Effector CD8-positive, alpha-beta T cell (primary cell): ENCODE measurements at regions not wholly inside any gene's neighbourhood (a gene's known extent, or its start where the extent isn't known, plus 50 kb on each side); places are given as distances from the start of the nearest gene placed in this dataset.
"Not testable (repeated sequence)": the region's sequence is repeated elsewhere in the genome, so short reads cannot be mapped to it uniquely, and the experiment has no call there.

Source experiments
- DNase-seq: peaks from one replicate; lab custom pipeline; 2025; lab: John Stamatoyannopoulos, UW

DNA sequence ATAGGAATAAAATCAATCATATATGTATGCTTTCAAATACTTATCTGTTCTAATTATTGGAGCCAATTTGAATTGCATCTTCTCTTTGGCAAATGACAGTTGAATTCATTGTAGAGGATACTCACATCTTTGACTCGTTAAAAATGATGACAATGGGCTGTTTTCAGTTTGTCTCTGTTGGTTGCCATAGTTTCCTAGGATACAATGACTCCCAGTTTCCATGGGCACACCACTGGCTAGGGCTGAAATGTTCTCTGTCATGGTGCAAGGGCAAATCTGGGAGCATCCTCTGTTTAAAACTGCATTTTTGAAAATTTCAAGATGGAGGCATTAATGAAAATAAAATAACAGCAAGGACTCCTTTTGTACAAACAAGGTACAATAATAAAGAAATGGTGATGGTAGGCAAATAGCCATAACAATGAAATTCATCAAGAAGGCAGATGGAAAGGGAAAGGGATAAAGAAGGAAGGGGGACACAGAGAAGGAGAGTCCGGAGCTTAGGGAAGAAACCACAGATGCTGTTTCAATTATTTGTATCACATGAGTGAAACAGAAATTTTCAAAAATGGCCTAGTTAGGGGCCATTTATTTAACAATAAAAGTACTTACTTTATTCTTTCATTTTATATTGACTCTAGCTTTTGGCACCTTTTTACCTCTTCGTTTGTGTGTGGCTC is 378.8 kb upstream of the SEMA6A start:
- no peak for DNase-seq

DNA sequence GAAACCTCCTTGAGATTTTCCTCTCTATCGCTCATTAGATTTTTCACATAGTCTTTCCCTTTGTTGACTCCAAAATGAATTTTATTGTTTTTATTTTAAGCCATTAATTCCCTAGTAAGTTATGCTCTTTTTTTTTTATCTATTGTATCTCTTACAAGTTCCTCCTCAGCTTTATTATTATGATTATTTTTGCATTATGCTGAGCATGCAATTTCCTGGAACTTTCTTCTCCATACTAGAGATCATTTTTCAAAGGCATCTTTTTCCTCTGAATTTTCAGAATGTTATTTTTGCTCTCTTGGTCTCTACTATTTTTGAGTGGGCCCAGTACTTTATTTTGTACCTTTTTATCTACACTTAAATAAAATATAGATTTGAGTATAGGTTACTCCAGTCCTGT is 376.6 kb upstream of the SEMA6A start:
- DNase-seq, result no peak

DNA sequence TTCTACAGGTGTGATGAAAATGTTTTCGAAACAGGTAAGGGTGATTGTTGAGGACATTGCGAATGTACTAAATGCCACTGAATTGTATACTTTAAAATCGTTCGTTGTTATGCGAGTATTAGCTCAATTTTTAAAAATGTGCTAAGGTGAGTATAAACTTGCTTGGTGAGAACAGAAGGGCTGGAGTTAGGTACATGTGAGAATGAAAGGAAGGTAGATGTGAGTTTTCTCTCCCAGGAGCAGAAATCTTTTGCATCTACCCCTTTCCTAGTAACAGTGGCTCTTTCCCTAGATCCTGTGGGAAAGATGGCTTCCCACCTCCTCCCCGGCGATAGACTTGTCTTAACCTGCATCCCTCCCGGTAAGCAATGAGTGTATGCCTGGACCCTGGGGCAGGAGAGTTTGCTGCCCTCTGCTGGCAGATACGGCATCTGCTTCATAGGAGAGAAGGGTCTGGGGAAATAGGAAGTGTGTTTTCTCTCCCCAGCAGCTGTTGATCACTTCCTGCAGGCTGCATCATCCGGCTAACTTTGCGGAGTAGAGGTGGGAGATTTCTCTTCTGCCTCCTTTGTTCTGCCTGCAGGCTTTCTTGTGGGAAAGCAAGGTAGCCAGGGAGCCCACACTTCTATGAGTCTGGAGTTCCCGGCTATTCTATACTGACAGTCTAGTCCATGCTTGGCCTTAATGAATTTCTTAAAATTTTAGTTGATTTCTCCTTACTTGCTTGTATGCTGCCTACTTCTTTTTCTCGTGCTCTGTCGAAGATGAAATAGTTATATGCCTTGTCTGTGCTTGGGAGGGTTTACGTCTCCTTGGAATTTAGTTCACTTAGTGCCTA is 373.3 kb upstream of the SEMA6A start:
- peak; percentile 12 for DNase-seq

DNA sequence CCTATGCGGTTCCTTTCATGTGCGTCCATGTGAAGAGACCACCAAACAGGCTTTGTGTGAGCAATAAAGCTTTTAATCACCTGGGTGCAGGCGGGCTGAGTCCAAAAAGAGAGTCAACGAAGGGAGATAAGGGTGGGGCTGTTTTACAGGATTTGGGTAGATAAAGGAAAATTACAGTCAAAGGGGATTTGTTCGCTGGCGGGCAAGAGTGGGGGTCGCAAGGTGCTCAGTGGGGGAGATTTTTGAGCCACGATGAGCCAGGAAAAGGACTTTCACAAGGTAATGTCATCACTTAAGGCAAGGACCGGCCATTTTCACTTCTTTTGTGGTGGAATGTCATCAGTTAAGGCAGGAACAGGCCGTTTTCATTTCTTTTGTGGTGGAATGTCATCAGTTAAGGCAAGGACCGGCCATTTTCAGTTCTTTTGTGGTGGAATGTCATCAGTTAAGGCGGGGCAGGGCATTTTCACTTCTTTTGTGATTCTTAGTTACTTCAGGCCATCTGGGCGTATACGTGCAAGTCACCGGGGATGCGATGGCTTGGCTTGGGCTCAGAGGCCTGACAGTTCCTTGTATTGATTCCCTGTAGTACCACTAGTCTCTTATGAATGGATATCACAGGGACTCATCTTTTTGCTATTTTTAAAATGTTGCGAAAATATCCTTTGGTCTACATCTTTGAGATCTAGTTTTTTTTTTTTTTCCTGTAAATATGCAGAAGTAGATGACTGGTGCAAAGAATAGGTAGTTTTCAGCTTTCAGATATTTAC is 371.2 kb upstream of the SEMA6A start:
- not testable (repeated sequence) for DNase-seq

DNA sequence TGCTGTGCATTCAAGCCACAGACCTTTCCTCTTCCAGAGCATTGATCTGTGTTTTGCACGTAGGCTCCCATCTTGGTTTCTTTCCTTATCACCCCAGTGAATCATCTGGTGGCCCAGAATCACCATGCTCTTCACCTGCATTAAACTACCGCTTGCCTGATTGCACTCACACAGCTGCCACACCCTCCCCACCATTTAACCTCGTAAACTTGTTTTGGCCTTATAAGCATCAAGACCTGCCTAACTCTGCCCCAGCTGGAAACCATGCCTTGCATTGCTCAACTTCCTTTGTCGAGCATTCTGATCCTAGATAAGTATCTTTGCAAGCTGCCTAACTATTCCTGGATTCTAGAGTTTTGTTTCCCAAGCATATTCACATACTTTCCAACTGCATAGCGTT is 369.6 kb upstream of the SEMA6A start:
- no peak for DNase-seq

DNA sequence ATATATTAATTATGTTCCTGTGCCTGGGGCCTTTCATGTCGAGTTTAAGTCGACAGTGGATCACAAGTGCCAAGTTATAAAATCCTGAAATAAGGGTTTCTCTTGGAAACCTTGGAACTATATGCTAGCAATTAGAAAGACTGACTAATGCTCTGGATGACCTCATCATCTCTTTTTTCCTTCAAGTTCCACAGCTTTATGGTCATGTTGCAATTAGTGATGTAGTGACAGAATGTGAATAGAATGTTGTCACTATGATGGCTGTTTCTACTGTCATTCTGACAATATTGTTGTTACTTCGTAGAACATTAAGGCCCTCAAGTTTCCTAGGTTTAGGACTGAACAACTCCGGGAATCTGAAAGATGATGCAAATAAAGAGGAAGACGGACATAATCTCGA is 368.0 kb upstream of the SEMA6A start:
- no peak for DNase-seq

DNA sequence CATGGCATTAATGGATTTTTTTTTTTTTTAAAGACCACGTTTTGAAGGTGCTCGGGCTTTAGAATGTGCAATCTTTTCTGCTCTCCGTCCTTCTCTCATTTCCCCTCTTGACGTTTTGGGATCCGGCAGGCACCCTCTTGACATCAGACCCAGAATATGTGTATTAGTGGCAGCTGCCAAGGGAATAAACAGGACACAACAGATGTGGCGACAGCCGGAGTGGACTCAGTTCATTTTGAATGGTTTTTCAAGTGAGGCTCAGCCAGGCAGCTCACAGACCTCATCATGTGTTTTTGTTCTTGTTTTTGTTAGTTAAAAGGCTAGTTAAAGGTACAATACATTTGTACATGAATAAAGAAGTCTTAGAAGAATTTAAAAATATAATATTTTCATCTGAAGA is 365.0 kb upstream of the SEMA6A start:
- DNase-seq, result no peak

DNA sequence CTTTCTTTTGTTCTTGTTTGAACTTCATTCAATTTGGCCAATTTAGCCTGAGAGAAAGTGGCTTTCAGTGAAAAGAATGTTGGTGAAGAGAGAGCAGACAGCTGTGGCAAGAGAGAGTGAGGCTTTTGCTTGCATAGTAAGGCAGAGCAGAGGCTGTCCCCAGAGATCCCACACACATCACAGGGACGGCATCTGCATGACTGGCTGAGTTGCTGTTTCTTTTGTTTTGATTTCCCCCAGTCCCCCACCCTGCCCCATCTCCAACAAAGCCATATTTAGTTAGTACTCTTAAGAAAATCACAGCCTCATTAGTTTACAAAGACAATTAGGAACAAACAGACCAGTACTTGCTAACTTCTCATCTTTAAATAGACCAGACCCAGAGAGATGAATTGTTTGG is 363.9 kb upstream of the SEMA6A start:
- no peak for DNase-seq

DNA sequence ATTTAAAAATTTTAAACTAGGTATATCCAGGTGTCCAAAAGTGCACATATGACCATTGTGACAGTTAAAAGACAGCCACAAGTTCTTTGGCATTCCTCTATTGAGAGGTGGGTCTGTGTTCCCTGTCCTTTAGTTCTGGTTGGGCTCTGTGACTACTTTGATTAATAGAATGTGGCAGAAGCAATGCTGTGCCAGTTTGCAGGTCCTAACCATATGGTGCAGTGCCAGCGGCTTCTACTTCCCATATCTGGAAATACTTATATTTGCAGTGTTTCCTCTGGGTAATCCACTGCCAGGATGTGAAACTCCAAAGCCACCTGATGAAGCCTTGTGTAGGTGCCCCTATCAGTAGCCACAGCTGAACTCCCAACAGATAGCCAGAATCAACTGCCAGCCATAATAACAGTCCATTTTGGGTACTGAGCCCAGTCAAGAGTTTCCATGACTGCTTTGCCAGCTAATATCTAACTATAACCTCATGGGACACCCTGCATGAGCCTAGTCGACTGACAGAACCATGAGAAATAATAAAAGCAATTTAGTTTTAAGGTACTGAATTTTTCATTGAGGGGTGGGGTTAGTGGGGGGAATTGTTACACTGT is 361.0 kb upstream of the SEMA6A start:
- DNase-seq, result no peak

DNA sequence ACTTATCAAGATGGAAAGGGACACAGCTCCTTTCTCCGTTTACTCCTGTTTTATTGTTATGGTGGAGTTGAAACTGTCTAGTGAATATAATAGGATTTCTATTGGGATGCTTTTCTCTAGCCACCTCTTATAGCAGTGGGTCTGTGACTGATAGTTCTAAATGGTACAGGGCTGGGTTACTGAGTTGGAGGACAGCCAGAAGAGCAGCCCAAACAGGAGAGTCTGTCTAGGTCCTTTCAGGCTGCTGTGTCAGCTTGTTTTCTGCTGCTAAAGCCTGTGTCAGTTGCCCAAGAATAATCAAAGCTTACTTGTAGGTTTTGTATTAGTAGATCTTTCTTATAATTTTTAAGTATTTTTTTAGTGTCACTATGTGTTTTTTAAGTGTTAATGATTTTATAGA is 356.0 kb upstream of the SEMA6A start:
- DNase-seq, result no peak

DNA sequence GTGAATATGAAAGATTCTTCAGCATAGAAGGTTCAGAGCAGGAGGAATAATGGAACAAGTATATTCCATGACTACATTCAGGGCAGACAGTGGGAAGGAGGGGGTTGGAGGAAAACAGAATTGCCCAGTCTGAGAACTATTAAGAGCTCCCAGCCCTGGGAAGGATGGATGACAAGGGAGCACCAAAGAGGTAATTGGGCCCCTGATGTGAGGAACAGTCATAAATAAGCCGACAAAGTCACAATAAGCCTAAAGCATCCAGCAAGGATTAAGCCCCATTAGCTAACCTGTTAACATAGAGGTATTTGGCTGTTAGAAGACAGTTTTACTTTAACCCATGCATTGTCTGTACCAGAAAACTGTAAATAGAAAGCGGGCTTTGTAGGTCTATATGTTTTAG is 348.7 kb upstream of the SEMA6A start:
- DNase-seq, result no peak

DNA sequence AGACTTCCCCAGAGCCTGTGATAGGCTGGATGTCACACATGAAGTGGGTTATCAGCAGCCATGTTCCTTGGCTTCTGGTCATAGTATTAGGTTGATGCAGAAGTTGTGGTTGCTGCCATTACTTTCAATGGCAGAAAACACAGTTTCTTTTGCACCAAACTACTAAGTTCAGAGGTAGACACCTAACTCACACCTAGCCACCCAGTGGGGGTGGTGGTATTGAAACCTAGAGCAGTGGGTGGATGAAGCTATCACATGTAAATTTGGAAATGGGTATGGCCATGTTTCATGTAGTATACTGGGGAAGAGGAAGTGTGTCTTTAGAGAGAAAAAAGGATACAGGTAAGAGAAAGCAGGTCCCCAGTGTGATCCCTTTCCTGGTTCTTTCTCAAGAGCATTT is 347.9 kb upstream of the SEMA6A start:
- no peak for DNase-seq

DNA sequence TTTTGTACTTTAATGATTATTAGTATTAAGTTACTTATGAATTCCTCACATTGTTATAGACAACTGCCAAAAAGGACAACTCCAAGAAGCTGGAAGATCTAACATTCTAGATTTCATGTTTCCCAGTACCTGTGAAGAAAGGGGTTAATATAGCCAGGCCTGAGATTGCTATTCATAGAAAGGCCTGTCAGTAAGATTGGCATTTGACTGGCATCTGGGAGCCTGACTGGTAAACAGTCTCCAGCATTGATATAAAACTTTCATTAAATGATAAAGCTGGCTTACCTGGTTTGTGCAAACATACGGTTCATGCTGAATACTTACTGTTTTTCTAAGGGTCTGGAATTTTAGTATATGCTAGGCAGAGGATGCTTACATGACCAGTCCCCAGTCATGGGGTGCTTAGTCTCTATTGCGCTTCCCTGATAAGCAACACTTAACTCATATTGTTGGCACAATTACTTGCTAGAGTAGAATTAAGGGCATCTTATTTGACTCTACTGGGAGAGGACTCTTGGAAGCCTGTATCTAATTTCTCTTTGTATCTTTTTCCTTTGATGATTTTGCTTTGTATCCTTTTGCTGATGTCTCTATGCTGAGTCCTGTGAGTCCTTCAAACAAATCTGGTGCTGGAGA is 340.4 kb upstream of the SEMA6A start:
- DNase-seq, result no peak

DNA sequence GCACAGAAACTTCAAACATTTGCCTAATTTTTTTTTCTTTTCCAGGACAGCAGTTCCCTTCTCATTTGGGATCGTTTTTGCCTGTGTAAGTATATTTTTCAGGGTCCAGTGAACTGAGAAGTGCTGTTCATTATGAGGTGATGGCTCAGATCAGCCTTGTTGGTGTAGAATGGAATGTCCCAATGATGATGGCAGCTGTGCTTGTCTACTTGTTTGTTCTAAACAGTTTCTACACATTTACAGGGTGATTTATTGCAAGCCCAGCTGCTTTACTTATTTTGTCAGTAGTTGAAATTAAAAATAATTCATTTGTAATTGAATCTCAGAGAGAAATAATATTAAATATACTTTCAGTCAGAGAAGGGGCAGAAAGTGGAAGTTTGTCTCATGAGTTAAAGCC is 337.6 kb upstream of the SEMA6A start:
- no peak for DNase-seq

DNA sequence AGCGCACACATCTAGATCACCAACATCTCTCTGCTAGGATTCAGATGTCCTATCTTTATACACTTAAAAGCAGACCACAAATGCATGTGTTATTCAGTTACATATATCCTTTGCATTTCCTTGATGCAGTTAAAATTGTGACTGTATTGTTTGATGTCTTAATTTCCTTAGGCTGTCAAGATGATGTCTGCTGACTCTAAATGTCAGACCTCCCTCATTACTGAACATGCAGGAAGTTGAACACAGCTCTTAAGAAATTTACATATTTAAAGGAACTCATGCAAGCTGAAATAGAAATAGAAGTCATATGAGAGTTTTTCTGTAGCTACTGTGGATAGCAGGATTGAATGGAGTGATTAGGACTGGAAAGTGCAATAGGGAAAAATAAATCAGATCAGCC is 336.5 kb upstream of the SEMA6A start:
- DNase-seq, result no peak

DNA sequence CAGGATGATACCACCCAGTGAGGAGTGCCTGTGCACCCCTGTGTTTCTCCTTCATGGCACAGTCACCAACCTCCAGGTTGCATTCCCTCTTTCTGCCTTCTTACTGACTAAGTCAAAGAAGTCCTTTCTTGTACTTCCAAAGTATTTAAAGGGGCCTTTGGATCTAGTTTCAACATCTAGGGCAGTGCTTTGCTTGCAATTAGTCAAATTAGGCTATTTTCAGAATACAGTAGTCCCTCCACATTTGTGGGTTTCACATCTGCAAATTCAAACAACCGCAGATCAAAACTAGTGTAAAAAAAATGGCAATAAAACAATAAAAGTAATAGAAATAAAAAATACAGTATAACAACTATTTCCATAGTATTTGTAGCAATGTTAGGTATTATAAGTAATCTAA is 333.9 kb upstream of the SEMA6A start:
- no peak for DNase-seq

DNA sequence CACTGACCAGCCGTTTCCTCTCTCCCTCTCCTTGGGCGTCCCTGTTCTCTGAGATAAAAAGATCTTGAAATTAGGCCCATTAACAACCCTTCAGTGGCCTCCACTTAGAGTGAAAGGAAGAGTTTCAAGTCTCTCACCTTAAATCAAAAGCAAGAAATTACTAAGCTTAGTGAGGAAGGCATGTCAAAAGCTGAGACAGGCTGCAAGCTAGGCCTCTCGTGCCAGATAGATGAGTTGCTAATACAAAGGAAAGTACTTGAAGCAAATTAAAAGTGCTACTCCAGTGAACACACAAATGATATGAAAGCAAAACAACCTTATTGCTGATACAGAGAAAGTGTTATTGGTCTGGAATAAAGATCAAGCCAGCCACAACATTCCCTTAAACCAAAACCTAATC is 331.3 kb upstream of the SEMA6A start:
- DNase-seq, result no peak

DNA sequence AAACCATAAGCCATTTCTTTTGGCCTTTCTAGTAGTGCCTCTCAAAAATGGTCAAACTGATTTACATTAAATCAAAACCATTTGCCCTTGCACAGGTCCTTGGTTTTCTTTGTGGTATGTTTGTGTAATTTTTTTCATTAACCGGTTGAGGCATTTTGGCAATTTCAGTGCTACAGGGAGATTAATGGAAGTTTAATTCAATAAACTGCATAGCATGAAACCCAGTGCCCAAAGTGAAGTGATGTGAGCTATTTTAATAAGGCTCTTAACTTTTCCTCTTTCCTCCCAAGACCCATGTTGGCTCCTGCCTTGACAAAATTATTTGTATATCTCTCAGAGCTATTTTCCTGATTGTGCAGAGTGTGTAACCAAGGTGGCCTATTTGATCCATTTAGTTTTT is 326.2 kb upstream of the SEMA6A start:
- DNase-seq, result no peak

DNA sequence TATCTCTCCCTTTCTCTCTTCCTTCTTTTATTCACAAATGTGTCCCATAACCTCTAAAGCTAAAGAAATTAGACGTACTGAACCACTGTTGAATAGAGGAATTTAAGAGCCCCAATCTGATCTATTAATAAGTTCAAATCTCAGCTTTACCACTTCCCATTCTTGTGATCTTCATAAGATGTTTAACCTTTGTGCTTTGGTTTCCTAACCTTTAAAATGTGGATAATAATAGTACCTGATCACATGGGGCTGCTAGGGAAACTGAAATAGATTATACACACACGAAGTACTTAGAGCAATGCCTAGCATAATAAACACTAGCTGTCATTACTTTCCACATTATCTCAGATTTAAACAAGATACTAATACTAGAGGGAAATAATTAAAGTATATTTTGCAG is 324.3 kb upstream of the SEMA6A start:
- no peak for DNase-seq

DNA sequence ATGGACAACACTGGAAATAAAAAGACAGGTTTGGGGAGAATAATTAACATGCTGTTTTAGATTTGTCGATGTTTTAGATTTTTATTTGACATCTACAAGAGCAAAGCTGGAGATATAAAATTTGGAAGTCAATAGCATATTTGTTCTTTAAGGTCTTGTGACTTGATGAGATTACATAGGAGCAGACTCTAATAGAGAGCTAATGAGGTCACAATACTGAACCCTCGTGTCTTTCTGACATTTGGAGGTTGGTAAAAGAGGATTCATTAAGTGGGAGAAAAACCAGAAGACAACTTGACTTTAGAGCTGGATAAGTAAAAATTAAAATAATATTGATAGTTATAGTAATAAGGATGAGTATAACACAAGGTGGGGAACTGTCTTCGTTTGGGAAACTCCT is 322.7 kb upstream of the SEMA6A start:
- DNase-seq, result no peak

DNA sequence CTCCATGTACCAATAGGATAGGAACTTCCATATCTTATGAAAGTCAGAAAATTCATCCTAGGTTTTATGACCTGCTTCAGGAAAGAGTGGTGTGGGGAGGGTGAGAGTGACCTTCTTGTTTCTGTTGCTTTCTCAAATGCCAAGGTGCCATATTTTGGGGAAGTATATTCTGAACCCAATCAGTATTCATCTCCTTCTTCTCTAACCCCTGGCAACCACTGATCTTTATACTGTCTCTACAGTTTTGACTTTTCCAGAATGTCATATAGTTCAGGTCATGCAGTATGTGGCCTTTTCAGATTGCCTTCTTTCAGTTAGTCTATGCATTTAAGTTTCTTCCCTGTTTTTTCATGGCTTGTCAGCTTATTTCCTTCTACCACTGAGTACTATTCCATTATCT is 321.4 kb upstream of the SEMA6A start:
- no peak for DNase-seq

DNA sequence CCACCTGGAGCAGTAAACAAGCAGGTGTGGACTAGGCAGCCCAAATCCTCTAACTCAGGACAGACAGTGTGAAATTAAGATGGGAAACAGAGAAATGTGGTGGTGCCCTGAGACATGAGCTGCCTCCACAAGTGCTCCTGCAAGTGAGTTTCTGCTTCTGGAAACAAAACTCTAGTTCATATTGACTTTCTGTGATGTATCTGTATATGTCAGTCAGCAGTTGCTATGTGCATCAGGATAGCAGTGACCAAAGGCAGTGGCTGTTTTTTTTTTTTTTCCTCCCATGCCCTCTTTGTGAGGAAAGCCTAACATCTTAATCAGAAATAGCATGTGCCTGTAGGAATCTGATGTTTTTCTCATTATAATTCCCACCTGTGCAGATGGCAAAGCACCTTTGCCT is 318.4 kb upstream of the SEMA6A start:
- DNase-seq, result no peak
